ENCODE measurements at regions not wholly inside any gene's neighbourhood (a gene's known extent, or its start where the extent isn't known, plus 50 kb on each side); places are given as distances from the start of the nearest gene placed in this dataset.

DNA sequence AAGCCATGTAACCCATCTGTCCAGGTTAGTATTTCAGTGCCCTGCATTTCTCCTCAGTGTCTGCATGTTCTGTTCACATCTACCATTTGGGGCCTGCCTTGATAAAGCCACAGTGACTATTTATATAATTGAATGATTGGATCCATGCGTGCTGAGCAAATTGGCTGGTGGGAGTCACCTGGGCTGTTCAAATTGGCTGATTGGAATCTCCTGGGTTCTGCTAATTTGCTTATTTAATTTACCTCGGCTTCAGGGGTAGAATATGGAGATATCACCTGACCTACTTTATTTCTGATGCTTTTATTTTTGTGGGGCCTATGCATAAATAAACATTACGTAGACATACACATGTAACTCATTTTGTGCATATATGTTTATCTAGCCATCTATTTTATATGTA, 167.7 kb downstream of the ZNF486 start:
- Histone ChIP-seq H3K36me3 (ENCODE audit: control insufficient read depth in 4 of 4, insufficient read depth in 4 of 4, low read length in 4 of 4) (no peaks in the 10 kb centered on the region), H3K27ac (ENCODE audit: low read depth in 1 of 2, low read length in 1 of 2) (no peak overlapping the region), H3K4me3 (no peak overlapping the region), H3K4me1 (ENCODE audit: control insufficient read depth in 5 of 5, insufficient read depth in 5 of 5, low read length in 5 of 5) (no peaks in the 10 kb centered on the region), H3K27me3 (ENCODE audit: control insufficient read depth in 3 of 3, insufficient read depth in 3 of 3, low read length in 2 of 3) (no peaks in the 10 kb centered on the region), H3K9me3 (ENCODE audit: control insufficient read depth in 4 of 4, insufficient read depth in 3 of 4, low read length in 3 of 4) (peaks cover 0 to 2% (median 0%) of the 10 kb centered on the region in 4 donors), H3K9ac (ENCODE audit: insufficient read depth in 1 of 2, low read length in 2 of 2) (no peak overlapping the region)
- no peak for TF ChIP-seq CTCF (IDR thresholded peaks at IDR 0.05; ENCODE audit: control extremely low read depth, extremely low read depth)
- DNase-seq (no peak), ATAC-seq (ENCODE audit: insufficient read depth, low FRiP score) (no peak)
- WGBS, 2 donors, result 88% methylated on average over 3 of the region's 3 CpGs

GRCh38 chr19:20333508-20333907, 166.5 kb downstream of the ZNF486 start:
- no peak for TF ChIP-seq CTCF (IDR thresholded peaks at IDR 0.05; ENCODE audit: control extremely low read depth, extremely low read depth)
- ATAC-seq (ENCODE audit: insufficient read depth, low FRiP score) (no peak), DNase-seq (no peak)
- Histone ChIP-seq H3K27me3 (ENCODE audit: control insufficient read depth in 3 of 3, insufficient read depth in 3 of 3, low read length in 2 of 3) (no peaks in the 10 kb centered on the region), H3K4me1 (ENCODE audit: control insufficient read depth in 5 of 5, insufficient read depth in 5 of 5, low read length in 5 of 5) (no peaks in the 10 kb centered on the region), H3K27ac (ENCODE audit: low read depth in 1 of 2, low read length in 1 of 2) (no peak overlapping the region), H3K36me3 (ENCODE audit: control insufficient read depth in 4 of 4, insufficient read depth in 4 of 4, low read length in 4 of 4) (no peaks in the 10 kb centered on the region), H3K9me3 (ENCODE audit: control insufficient read depth in 4 of 4, insufficient read depth in 3 of 4, low read length in 3 of 4) (peaks cover 0 to 2% (median 0%) of the 10 kb centered on the region in 4 donors), H3K4me3 (no peak overlapping the region), H3K9ac (ENCODE audit: insufficient read depth in 1 of 2, low read length in 2 of 2) (no peak overlapping the region)
- 63 to 94% methylated on average over 1 of the region's 1 CpG for WGBS, 2 donors

DNA sequence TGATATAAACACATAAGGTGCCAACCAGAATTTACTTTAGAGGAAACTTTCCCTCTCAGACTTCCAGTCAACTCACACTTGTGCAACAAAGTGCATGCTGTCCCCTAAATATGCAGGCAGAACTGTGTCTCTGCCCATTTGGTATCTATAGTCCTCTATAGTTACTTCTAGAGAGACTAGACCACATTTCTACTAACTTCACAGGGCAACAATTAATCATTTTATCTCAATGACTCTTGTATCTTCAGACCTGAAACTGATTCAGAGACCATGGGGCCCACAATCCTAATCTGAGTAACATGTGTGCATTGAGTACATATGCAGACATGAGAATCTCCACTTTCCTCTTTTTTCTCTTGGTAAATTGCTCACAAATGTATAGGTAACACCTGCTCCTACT, 158.1 kb downstream of the ZNF486 start:
- no peak for DNase-seq
- Histone ChIP-seq H3K27me3 (ENCODE audit: control insufficient read depth in 3 of 3, insufficient read depth in 3 of 3, low read length in 2 of 3) (no peaks in the 10 kb centered on the region), H3K9ac (ENCODE audit: insufficient read depth in 1 of 2, low read length in 2 of 2) (no peak overlapping the region), H3K36me3 (ENCODE audit: control insufficient read depth in 4 of 4, insufficient read depth in 4 of 4, low read length in 4 of 4) (no peaks in the 10 kb centered on the region), H3K4me1 (ENCODE audit: control insufficient read depth in 5 of 5, insufficient read depth in 5 of 5, low read length in 5 of 5) (no peaks in the 10 kb centered on the region), H3K27ac (ENCODE audit: low read depth in 1 of 2, low read length in 1 of 2) (no peak overlapping the region), H3K9me3 (ENCODE audit: control insufficient read depth in 4 of 4, insufficient read depth in 3 of 4, low read length in 3 of 4) (peaks cover 0 to 4% (median 2%) of the 10 kb centered on the region in 4 donors), H3K4me3 (no peak overlapping the region)
- TF ChIP-seq CTCF (IDR thresholded peaks at IDR 0.05; ENCODE audit: control extremely low read depth, extremely low read depth), result no peak
- no peak for ATAC-seq (ENCODE audit: insufficient read depth, low FRiP score)

DNA sequence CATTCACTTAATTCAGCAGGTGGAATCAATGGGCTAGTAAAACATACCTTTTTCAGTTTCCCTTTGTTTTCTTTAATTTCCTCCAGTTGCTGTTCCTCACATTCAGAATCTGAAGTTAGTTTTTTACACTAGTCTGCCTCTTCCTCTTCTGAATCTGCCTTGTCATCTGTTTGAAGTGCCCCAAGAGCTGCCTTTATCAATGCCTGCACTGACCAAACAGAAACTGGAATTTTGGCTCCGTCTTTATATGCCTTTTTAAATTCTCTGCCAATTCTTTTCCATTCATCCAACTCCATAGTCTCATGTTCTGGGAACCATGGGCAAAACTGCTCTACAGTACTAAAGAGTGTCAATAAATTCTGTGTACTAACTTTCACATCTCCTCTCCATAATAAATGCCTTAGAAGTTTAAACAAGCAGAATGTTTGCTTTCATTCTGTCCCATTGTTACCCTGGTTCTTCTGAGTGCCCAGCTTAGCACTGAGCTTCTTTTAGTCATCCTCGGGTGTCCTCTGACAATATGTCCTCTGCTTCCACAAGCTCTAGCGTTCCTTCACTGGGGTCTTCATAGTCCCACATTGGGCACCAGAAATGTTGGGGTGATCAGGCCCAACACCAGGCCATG, 154.2 kb downstream of the ZNF486 start:
- no peak overlapping the region for H3K27ac ChIP-seq (ENCODE audit: low read depth in 1 of 2, low read length in 1 of 2)

More for the DNA sequence above, 154.2 kb downstream of the ZNF486 start:
- ATAC-seq (ENCODE audit: insufficient read depth, low FRiP score) (no peak), DNase-seq (peak in 1 of 3 donors; percentile 8)
- Histone ChIP-seq H3K9ac (ENCODE audit: insufficient read depth in 1 of 2, low read length in 2 of 2) (no peak overlapping the region), H3K4me1 (ENCODE audit: control insufficient read depth in 5 of 5, insufficient read depth in 5 of 5, low read length in 5 of 5) (no peaks in the 10 kb centered on the region), H3K4me3 (no peak overlapping the region), H3K27me3 (ENCODE audit: control insufficient read depth in 3 of 3, insufficient read depth in 3 of 3, low read length in 2 of 3) (no peaks in the 10 kb centered on the region), H3K9me3 (ENCODE audit: control insufficient read depth in 4 of 4, insufficient read depth in 3 of 4, low read length in 3 of 4) (peaks cover 0 to 5% (median 2%) of the 10 kb centered on the region in 4 donors), H3K36me3 (ENCODE audit: control insufficient read depth in 4 of 4, insufficient read depth in 4 of 4, low read length in 4 of 4) (no peaks in the 10 kb centered on the region)
- 70 to 74% methylated on average over 3 of the region's 3 CpGs for WGBS, 2 donors
- TF ChIP-seq CTCF (IDR thresholded peaks at IDR 0.05; ENCODE audit: control extremely low read depth, extremely low read depth), result no peak

All from lung (tissue), 11 donors.